Naive B cell (primary cell): ENCODE measurements at regions not wholly inside any gene's neighbourhood (a gene's known extent, or its start where the extent isn't known, plus 50 kb on each side); places are given as distances from the start of the nearest gene placed in this dataset.
A peak's percentile ranks its signal among the peaks of the same experiment; 100 is the strongest.

Experiments used
- ATAC-seq, 2 donors: fragments of 150-1000 bp; cut with Tn5 transposase; 2 replicates each; pipeline ENCODE4 v1.10.0; 2021; ENCODE audit warnings: low read depth in 2 of 2, mild to moderate bottlenecking in 2 of 2, moderate library complexity in 2 of 2
- DNase-seq: peaks from one replicate; pipeline ENCODE4 v3.0.0; 2022
- H3K27ac Mint-ChIP-seq, 6 donors: one replicate each; pipeline ENCODE4 v1.8.0; 2020 to 2022; ENCODE audit warnings: mild to moderate bottlenecking in 6 of 6, mixed read lengths in 6 of 6, moderate library complexity in 5 of 6, inconsistent platforms in 2 of 6
- H3K27me3 Mint-ChIP-seq, 3 donors: one replicate each; pipeline ENCODE4 v1.8.0; 2021 to 2022; ENCODE audit warnings: mixed read lengths in 3 of 3, mild to moderate bottlenecking in 1 of 3
- H3K36me3 Mint-ChIP-seq, 2 donors: one replicate each; pipeline ENCODE4 v1.8.0; 2020 to 2022; ENCODE audit warnings: mixed read lengths in 2 of 2, inconsistent platforms in 1 of 2, mild to moderate bottlenecking in 1 of 2
- H3K4me1 Mint-ChIP-seq, 3 donors: one replicate each; pipeline ENCODE4 v1.8.0; 2020 to 2022; ENCODE audit warnings: mixed read lengths in 3 of 3, inconsistent platforms in 1 of 3, mild to moderate bottlenecking in 1 of 3, moderate library complexity in 1 of 3
- H3K4me3 Mint-ChIP-seq, 8 donors: one replicate each; pipeline ENCODE4 v1.8.0; 2020 to 2022; ENCODE audit warnings: mild to moderate bottlenecking in 8 of 8, mixed read lengths in 8 of 8, moderate library complexity in 8 of 8, inconsistent platforms in 2 of 8
- H3K9me3 Mint-ChIP-seq, 7 donors: one replicate each; pipeline ENCODE4 v1.8.0; 2020 to 2022; ENCODE audit warnings: mixed read lengths in 7 of 7, mild to moderate bottlenecking in 5 of 7, inconsistent platforms in 2 of 7, moderate library complexity in 1 of 7

GRCh38 chr11:11034476-11034875 lies 176.6 kb upstream of the ZBED5 start:
- Mint-ChIP-seq H3K27ac (peak overlapping the region in 1 of 6 donors; percentile 1), H3K36me3 (no peaks in the 10 kb centered on the region), H3K27me3 (peaks cover 28 to 38% (median 29%) of the 10 kb centered on the region in 3 donors)

GRCh38 chr11:11032066-11032465 lies 174.2 kb upstream of the ZBED5 start:
- no peaks in the 10 kb centered on the region for H3K4me1 Mint-ChIP-seq
- no peak for ATAC-seq
- DNase-seq: no peak
- H3K27me3 Mint-ChIP-seq: peaks cover 30 to 41% (median 33%) of the 10 kb centered on the region in 3 donors
- peaks cover 0 to 2% (median 0%) of the 10 kb centered on the region in 7 donors for H3K9me3 Mint-ChIP-seq
- H3K36me3 Mint-ChIP-seq: no peaks in the 10 kb centered on the region
- H3K27ac Mint-ChIP-seq: peak overlapping the region in 1 of 6 donors; percentile 41
- no peak overlapping the region for H3K4me3 Mint-ChIP-seq

More at GRCh38 chr11:11034476-11034875, 176.6 kb upstream of the ZBED5 start:
- Mint-ChIP-seq H3K4me3 (no peak overlapping the region), H3K9me3 (peaks cover 0 to 2% (median 0%) of the 10 kb centered on the region in 7 donors), H3K4me1 (no peaks in the 10 kb centered on the region)
- DNase-seq (no peak), ATAC-seq (no peak)

GRCh38 chr11:11029027-11029426 lies 171.2 kb upstream of the ZBED5 start:
- Mint-ChIP-seq H3K36me3 (no peaks in the 10 kb centered on the region), H3K27ac (no peak overlapping the region)
- ATAC-seq: no peak

GRCh38 chr11:11028017-11028692 lies 170.3 kb upstream of the ZBED5 start:
- ATAC-seq: peak; percentile 69 to 81
- H3K36me3 Mint-ChIP-seq: no peaks in the 10 kb centered on the region
- H3K27me3 Mint-ChIP-seq: peaks cover 18 to 34% (median 19%) of the 10 kb centered on the region in 3 donors
- peak; percentile 49 for DNase-seq
- no peaks in the 10 kb centered on the region for H3K9me3 Mint-ChIP-seq
- H3K4me3 Mint-ChIP-seq: no peak overlapping the region
- no peak overlapping the region for H3K27ac Mint-ChIP-seq
- H3K4me1 Mint-ChIP-seq: no peaks in the 10 kb centered on the region

More at GRCh38 chr11:11029027-11029426, 171.2 kb upstream of the ZBED5 start:
- H3K4me1 Mint-ChIP-seq: no peaks in the 10 kb centered on the region
- H3K4me3 Mint-ChIP-seq: no peak overlapping the region
- DNase-seq: no peak
- H3K9me3 Mint-ChIP-seq: no peaks in the 10 kb centered on the region
- H3K27me3 Mint-ChIP-seq: peaks cover 18 to 34% (median 18%) of the 10 kb centered on the region in 3 donors

GRCh38 chr11:11027288-11027687 lies 169.4 kb upstream of the ZBED5 start:
- ATAC-seq: no peak
- no peak for DNase-seq
- peaks cover 18 to 28% (median 28%) of the 10 kb centered on the region in 3 donors for H3K27me3 Mint-ChIP-seq
- no peaks in the 10 kb centered on the region for H3K4me1 Mint-ChIP-seq
- no peak overlapping the region for H3K27ac Mint-ChIP-seq
- no peak overlapping the region for H3K4me3 Mint-ChIP-seq
- no peaks in the 10 kb centered on the region for H3K9me3 Mint-ChIP-seq
- no peaks in the 10 kb centered on the region for H3K36me3 Mint-ChIP-seq

- H3K9me3 Mint-ChIP-seq: no peaks in the 10 kb centered on the region
- H3K4me1 Mint-ChIP-seq: peaks cover 0 to 11% (median 0%) of the 10 kb centered on the region in 3 donors
- no peak overlapping the region for H3K27ac Mint-ChIP-seq
- peaks cover 14 to 30% (median 23%) of the 10 kb centered on the region in 3 donors for H3K27me3 Mint-ChIP-seq
- H3K36me3 Mint-ChIP-seq: no peaks in the 10 kb centered on the region
- ATAC-seq (no peak), DNase-seq (no peak)
- no peak overlapping the region for H3K4me3 Mint-ChIP-seq
Measured at GRCh38 chr11:11025087-11025486, 167.2 kb upstream of the ZBED5 start.

- Mint-ChIP-seq H3K27ac (peak overlapping the region in 2 of 6 donors; percentile 14 to 33), H3K4me1 (peaks cover 0 to 11% (median 0%) of the 10 kb centered on the region in 3 donors), H3K36me3 (no peaks in the 10 kb centered on the region), H3K4me3 (no peak overlapping the region), H3K9me3 (no peaks in the 10 kb centered on the region), H3K27me3 (peaks cover 0 to 16% (median 6%) of the 10 kb centered on the region in 3 donors)
- ATAC-seq (peak; percentile 37 to 51), DNase-seq (peak; percentile 23)
Measured at GRCh38 chr11:11022125-11022730, 164.4 kb upstream of the ZBED5 start.

GRCh38 chr11:11021563-11021962 lies 163.7 kb upstream of the ZBED5 start:
- no peak overlapping the region for H3K4me3 Mint-ChIP-seq
- H3K4me1 Mint-ChIP-seq: peaks cover 0 to 11% (median 0%) of the 10 kb centered on the region in 3 donors
- H3K27ac Mint-ChIP-seq: no peak overlapping the region
- H3K9me3 Mint-ChIP-seq: no peaks in the 10 kb centered on the region
- no peak for ATAC-seq
- H3K27me3 Mint-ChIP-seq: peaks cover 0 to 16% (median 6%) of the 10 kb centered on the region in 3 donors
- H3K36me3 Mint-ChIP-seq: no peaks in the 10 kb centered on the region
- DNase-seq: no peak

GRCh38 chr11:11020747-11021149 lies 162.9 kb upstream of the ZBED5 start:
- no peak overlapping the region for H3K4me3 Mint-ChIP-seq
- H3K9me3 Mint-ChIP-seq: no peaks in the 10 kb centered on the region
- peaks cover 0 to 16% (median 4%) of the 10 kb centered on the region in 3 donors for H3K27me3 Mint-ChIP-seq
- H3K4me1 Mint-ChIP-seq: peaks cover 0 to 11% (median 0%) of the 10 kb centered on the region in 3 donors
- ATAC-seq: no peak
- no peak for DNase-seq
- no peaks in the 10 kb centered on the region for H3K36me3 Mint-ChIP-seq
- H3K27ac Mint-ChIP-seq: no peak overlapping the region

- Mint-ChIP-seq H3K9me3 (no peaks in the 10 kb centered on the region), H3K27me3 (peaks cover 0 to 14% (median 0%) of the 10 kb centered on the region in 3 donors), H3K27ac (peak overlapping the region in 2 of 6 donors; percentile 33 to 36), H3K4me1 (peaks cover 0 to 11% (median 0%) of the 10 kb centered on the region in 3 donors), H3K4me3 (no peak overlapping the region), H3K36me3 (no peaks in the 10 kb centered on the region)
- DNase-seq (no peak), ATAC-seq (no peak)
Measured at GRCh38 chr11:11020219-11020726, 162.4 kb upstream of the ZBED5 start.

GRCh38 chr11:11016943-11017342 lies 159.1 kb upstream of the ZBED5 start:
- no peaks in the 10 kb centered on the region for H3K9me3 Mint-ChIP-seq
- H3K4me3 Mint-ChIP-seq: no peak overlapping the region
- ATAC-seq: no peak
- no peak for DNase-seq
- H3K4me1 Mint-ChIP-seq: peaks cover 7 to 16% (median 9%) of the 10 kb centered on the region in 3 donors
- H3K27me3 Mint-ChIP-seq: peaks cover 0 to 5% (median 0%) of the 10 kb centered on the region in 3 donors
- no peaks in the 10 kb centered on the region for H3K36me3 Mint-ChIP-seq
- H3K27ac Mint-ChIP-seq: peak overlapping the region in 1 of 6 donors; percentile 54

- no peak overlapping the region for H3K4me3 Mint-ChIP-seq
- no peak overlapping the region for H3K27ac Mint-ChIP-seq
- peaks cover 16 to 18% (median 18%) of the 10 kb centered on the region in 3 donors for H3K4me1 Mint-ChIP-seq
- no peak for DNase-seq
- peaks cover 0 to 5% (median 0%) of the 10 kb centered on the region in 3 donors for H3K27me3 Mint-ChIP-seq
- H3K36me3 Mint-ChIP-seq: no peaks in the 10 kb centered on the region
- no peaks in the 10 kb centered on the region for H3K9me3 Mint-ChIP-seq
- ATAC-seq: no peak
Measured at GRCh38 chr11:11016068-11016467, 158.2 kb upstream of the ZBED5 start.

- peak overlapping the region in 2 of 8 donors; percentile 36 to 45 for H3K4me3 Mint-ChIP-seq
- peaks cover 18 to 28% (median 21%) of the 10 kb centered on the region in 3 donors for H3K27me3 Mint-ChIP-seq
- H3K4me1 Mint-ChIP-seq: peaks cover 26 to 33% (median 30%) of the 10 kb centered on the region in 3 donors
- DNase-seq (no peak), ATAC-seq (peak; percentile 35 to 41)
- H3K9me3 Mint-ChIP-seq: no peaks in the 10 kb centered on the region
- H3K27ac Mint-ChIP-seq: no peak overlapping the region
- no peaks in the 10 kb centered on the region for H3K36me3 Mint-ChIP-seq
Measured at GRCh38 chr11:11011617-11012016, 153.8 kb upstream of the ZBED5 start.
